Glomerular visceral epithelial cell (primary cell): ENCODE measurements at regions not wholly inside any gene's neighbourhood (a gene's known extent, or its start where the extent isn't known, plus 50 kb on each side); places are given as distances from the start of the nearest gene placed in this dataset.
"Not testable (repeated sequence)": the region's sequence is repeated elsewhere in the genome, so short reads cannot be mapped to it uniquely, and the experiment has no call there.

Source experiments
- DNase-seq: peaks from one replicate; pipeline ENCODE4 v3.0.0-alpha.2; 2016; ENCODE audit errors: extremely low spot score

DNA sequence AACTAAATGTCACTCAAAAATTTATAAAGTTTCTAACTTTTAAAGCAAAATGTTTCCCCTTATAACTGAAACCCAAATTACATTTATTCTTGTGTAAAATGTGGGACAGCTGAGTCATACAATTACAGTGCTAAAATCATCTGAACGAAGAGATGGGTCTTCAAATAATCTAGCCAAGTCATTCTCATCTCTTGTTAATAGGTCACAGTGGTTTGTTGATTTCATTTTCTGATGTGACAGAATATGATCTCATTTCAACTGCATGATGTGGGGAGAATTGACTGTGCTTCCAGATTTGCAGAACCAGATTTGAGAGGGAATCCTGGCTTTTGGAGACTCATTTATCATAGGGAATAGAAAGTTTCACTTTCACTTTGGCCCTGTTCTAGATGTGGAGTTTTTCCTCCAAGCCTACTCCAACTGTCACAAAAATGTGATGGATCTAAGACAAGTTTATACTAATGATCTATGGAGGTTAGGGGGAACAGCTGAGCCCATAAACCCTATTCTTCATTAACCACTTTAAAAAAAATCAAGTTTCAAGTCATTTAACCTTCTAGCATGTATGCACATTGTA lies 685.0 kb downstream of the PDCD6IP start:
- peak; percentile 6 for DNase-seq

DNA sequence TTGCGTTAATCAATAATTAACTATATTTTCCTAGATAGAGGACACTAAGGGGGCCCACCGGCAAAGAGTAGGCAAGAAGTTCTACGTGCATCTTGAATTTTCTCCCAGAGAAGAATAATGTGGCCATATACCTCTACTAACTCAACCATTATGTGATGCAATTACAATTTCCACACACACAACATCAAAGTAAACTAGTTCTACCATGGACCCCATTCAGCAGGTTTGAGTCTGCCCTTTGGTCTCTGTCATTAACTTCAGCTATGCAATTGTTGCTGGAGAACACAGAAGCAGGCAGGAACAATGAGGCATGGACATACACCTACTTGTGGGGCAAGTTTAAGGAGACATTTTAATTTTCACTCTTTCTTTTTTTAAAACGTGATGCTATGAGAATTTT lies 705.9 kb downstream of the PDCD6IP start:
- DNase-seq: no peak

DNA sequence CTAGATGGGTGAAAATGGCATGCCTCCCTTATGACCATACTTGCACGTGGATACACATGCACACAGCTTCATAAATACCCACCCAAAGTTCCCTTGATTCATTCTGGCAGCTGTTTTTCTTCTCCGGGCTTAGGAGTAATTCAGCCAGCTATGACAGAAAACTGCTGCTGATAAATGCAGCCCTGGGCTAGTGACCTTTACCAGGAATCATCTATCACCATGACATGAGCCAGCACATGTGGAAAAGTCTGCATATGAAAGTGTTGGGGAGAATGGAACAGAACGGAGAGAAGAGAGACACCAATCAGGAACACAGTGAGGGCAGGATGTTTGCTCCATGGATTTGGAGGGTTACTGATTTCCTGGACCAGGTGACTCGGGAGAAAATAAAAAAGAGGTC lies 706.3 kb downstream of the PDCD6IP start:
- DNase-seq: no peak

DNA sequence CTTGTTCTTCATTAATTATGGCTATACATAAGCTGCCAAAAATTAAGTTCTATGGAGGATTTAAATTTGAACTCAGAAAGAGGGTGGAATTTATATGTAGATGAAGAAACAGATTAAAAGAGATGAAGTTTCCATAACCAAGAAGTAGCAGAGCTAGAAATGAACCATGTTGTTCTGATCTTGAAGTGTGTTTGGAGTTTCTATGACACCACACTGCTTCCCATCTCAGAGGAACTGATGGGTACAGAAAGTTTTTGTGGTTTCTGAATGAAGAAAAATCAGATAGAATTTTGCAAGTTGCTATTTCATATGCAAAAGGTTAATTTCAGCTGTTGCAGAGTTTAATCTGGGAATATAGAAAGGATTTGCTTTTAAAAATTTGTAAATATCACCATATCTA lies 710.3 kb downstream of the PDCD6IP start:
- no peak for DNase-seq

DNA sequence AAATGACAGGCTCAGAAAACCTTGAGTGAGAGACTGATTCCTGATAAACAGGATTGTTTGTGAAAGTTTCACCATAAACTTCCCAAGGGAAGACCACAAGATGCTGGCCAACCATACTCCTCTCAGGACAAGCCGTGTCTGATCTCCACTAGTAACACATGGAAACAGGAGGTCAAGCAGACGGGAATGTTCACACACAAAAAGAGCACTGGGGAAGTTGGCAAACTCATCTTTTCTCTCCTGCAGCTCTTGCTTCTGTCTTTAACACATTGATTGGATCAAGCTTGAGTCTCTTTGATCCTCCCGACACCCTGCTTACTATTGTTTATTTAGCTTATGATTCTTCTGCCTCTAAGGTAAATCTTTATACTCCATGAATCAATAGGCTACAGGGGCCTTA lies 713.5 kb downstream of the PDCD6IP start:
- no peak for DNase-seq

DNA sequence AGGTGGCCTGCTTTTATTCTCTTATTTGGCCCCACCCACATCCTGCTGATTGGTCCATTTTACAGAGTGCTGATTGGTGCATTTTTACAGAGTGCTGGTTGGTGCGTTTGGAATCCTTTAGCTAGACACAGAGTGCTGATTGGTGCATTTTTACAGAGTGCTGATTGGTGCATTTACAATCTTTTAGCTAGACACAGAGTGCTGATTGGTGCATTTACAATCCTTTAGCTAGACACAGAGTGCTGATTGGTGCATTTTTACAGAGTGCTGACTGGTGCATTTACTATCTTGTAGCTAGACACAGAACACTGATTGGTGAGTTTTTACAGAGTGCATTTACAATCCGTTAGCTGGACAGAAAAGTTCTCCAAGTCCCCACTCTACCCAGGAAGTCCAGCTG lies 720.6 kb downstream of the PDCD6IP start:
- DNase-seq: not testable (repeated sequence)

DNA sequence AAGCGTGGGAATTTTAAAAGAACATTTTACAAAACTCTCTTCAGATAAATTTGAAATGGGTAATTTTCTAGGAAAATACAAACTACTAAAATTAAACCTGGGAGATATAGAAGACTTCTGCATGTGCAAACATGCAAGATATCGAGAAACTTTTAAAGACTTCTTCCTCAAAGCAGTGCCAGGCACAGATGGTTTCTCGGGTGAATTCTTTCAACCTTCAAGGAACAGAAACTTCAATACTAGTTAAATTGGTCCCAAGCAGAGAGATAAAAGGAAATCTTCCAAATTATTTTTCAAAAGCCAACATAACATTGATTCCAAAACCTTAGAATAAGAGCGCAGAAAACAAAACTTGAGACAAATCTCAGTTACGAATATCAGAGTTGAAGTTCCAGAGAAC lies 732.7 kb downstream of the PDCD6IP start:
- no peak for DNase-seq

DNA sequence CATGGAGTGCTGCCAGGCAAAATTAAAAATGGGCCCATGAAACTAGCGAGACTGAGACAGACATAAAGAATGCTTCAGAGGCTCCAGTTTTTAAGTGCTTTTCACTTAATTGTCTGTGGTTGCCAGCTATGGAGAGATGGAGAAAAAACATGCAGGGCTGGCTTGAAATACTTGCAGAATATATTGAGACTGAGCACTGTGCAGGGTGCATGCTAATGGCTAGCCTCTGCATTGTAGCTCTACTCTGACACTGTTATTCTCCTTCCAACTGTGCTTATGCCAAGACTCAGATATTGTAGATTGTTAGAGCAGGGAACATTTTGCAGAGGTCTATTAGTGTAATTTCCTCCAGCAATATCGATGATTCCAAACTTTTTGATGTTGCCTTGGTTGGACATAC lies 735.0 kb downstream of the PDCD6IP start:
- DNase-seq: no peak

DNA sequence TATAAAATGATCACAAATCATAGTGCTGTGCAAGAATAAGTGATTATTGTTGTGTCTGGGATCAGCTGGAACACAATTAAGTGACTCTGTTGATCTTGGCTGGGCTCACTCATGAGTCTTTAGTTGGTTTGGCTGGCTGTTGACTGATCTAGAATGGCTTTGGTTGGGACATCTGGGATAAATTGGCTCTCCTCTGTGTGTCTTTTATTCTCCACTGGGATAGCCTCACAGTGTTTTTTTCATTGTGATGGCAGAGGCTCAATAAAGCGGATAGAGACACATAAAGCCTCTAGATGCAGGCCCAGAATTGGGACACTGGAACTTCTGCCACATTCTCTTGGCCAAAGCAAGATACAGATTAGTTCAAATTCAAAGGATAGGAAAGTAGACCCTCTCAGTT lies 735.6 kb downstream of the PDCD6IP start:
- no peak for DNase-seq

DNA sequence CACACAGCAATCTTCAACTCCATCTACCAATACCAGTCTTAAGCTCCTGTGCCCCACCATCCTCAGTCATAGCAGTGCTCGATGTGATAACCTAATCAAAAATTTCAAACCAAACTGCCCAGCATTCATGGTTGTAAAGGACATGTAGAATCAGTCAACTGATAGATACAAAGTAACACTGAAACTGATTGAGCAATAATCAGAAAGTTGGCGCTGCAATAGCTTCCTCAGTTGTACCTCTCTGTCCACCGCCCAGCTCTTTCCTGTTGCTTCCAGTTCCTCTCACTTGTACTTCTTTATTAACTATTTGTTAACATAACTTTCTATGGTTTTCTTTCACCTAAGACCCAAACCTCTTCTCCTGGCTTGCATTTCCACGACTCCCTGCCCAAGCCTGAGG lies 745.7 kb downstream of the PDCD6IP start:
- DNase-seq: no peak

DNA sequence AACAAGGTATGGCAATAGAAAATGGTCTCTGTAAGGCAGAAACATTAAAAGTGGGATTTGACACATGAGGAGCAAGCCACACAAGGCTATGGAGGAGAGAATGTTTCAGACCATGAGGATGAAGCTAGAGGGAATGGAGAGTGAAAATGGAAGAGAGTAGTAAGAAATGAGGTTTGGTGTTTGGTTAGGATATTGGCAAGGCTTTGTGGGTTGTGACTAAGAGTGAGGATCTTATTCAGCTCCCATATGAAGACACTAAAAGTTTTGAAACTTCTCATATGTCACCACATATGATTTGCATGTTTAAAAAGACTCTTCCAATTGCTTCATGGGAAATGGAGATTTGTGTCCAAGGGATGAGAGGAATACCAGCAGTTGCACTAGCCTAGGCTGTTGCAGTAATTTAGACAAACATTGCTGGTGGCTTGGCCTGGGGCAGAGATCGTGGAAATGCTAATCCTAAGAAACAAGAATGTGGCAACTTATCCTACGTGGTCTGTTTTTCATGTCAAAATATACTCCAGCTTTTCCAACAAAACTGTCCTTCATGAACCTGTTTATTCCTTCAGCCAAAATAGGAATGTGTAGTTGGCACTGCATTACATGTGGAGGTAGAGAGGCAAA lies 749.0 kb downstream of the PDCD6IP start:
- no peak for DNase-seq

DNA sequence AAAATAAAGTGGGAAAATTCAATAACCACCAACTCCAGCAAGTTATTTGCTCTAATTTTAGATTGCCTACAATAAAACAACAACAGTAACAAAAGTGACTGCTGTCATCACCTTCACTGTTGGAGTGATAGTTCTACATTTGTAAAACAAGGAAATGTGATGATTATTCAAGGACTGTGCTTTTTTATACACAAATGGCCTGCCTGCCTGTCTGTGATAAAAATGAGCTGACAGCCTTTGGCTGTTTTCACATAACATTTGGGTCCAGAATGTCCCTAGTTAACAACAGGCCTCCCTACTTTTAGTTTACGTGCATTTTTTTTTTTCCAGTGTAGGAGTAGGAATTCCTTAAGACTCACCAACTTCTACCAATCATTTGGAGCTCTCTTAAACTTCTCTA lies 768.8 kb downstream of the PDCD6IP start:
- no peak for DNase-seq

DNA sequence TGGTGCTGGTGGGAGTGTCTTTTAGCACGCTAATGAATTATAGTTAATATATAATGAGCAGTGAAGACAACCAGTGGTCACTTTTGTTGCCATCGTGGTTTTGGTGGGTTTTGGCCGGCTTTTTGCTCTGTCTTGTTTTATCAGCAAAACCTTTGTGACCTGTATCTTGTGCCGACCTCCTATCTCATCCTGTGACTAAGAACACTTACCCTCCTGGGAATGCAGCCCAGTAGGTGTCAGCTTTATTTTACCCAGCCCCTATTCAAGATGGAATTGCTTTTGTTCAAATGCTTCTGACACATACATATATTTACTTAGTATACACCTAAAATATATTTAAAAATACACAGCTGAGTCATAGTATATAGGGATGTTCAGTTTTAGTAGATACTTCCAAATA lies 770.3 kb downstream of the PDCD6IP start:
- peak; percentile 0 for DNase-seq

DNA sequence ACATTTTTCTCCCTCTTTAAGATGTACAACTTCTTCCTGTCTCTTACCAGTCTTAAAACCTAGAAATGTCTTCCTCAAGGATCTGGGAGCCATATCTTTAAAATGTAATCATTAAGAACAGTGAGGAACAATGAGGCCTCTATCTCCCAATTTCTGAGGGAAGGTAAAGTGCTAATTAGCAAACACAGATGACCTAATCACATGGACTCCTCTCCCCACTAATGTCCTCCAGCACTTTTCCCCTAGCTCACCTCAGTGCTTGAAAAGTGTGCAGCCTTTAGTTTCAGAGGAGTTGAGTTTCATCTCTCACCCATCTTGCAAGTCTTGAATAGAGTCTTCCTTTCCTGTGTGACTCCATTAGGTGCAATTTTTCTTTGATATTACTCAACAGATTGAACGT lies 771.0 kb downstream of the PDCD6IP start:
- DNase-seq: no peak

DNA sequence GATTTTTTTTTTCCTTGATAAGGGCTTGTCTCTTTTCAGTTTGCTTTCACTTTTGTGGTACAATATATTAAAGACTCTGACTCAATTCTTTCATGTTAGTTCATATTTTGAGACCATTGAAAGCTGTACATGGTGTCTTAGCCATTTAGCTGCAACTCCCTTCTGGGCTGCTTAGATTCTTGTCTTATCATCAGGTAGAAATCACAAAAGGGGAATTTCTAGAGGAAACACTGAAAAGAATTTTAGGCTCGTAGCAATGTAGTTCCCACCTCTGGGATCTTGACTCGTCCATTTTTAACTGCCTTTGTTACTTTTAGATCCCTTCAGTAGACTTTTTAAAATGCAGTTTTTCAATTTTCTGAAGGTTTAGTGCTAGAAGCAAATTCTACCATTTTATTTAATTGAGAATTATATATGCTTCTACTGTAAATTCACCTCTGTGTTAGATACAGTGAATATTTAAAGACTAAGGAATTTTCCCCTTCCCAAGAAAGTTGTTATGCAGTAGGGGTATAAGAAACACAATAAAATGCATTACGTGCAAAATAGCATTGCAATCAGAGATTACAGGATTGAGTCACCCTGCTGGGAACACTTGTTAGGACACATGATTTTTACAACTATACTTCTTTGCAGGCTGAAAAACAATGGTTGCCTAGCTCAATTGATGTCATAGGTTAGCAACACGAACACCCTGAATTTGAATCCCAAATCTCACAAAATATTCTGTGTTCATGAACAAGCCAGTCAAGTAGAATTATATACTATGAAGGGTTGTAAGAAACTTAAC lies 772.7 kb downstream of the PDCD6IP start:
- DNase-seq: no peak

DNA sequence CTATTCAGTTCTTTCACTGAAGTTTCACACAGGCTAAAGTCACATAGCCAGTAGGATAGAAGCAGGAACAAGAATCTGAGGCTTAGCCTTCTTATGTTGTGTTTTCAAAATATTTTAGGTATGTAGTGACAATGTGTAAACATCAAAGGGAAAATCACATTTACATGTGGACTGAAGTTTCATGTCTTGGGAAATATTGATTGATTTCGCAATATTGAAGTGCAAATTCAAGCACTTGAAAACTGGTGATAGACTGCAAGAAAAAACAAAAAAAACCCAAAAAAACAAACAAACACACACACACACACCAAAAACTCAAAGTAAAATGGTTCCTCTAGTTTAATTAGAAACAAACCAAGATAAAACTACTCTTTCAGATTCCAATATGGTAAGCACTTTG lies 773.3 kb downstream of the PDCD6IP start:
- no peak for DNase-seq

DNA sequence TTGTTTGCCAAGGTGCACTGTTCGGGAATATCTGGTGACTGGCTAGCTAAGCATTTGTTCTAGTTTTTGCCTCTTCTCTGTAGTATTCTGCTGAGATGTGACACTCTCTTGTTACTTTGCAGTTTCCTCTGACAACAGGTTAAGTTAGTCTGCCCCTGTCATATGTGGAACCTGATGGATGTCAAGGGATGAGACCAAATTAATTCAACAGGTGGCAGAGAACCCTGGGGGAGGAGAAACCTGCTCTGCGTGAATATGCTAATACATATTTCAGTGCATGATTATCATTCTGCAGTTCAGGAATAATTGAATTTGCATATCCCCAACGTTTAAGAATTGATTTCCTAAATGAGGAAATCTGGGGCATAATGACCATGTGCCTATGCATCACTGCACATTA lies 777.3 kb downstream of the PDCD6IP start:
- no peak for DNase-seq

DNA sequence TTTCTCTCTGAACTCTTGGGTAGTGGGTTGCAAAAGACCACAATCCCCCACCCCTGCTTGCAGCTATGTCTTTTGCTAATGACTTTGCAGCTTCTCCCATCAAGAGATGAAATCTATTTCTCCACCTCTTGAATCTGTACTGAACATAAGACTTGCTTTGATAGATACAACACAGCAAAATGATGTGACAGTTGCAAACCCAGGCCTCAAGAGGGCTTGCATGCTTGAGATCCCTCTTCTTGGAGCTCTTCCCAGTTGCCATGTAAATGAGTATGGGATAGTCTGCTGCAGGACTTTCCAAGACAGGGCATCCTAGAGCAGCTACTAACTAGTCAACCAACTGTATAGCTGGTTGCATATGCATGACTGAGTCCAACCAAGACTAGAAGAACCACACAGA lies 783.6 kb downstream of the PDCD6IP start:
- DNase-seq: peak; percentile 1

DNA sequence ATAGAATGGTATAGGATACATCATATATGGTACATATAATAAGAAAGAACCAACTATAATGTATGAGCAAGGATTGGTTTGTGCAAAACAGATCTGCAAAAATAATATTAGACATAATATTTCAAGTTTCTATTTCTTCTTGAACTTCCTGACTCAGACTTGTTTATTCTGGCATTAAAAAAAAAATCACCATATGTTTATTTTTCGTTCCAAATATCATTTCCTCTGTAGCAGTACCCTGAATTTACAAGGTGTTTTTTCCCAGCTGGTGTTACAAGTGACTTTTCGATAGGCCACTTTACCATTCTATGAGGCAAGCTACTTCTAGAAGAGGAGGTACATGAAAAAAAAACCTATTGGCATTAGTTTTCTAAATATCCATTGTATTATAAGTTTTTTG lies 785.0 kb downstream of the PDCD6IP start:
- DNase-seq: no peak

DNA sequence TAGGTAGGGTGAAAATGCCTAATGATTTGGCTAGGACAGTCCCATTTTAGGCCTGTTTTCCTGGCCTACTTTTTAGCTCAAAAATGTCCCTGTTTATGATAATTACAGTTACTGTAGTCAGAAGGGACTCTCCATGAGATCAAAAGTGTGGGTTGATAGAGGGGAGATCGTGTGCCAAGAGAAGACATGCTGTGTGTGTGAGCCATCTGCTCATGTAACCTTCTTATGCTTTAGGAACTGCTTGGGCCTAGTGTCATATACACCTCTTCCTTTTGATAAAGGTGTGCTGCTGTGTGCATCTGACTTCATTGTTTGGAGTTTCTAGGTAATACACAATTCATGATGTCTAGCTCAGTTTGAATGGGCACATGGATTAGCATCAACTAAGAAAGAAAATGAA lies 786.5 kb downstream of the PDCD6IP start:
- DNase-seq: no peak

DNA sequence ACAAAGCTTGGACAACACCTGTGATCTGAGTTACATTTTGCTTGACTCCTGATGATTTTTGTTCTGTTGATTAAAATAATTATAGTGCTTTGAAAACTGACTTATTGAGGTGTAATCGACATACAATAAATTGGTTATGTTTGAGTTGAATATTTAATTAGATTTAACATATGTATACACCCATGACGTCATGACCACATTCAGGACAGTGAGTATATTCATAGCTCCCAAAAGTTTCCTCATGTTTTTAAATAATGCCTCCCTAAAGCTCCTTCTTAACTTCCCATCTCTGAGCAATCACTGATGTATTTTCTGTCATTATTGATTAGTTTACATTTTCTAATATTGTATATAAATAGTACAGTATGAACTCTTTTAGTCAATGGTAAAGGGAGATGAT lies 801.2 kb downstream of the PDCD6IP start:
- DNase-seq: no peak

DNA sequence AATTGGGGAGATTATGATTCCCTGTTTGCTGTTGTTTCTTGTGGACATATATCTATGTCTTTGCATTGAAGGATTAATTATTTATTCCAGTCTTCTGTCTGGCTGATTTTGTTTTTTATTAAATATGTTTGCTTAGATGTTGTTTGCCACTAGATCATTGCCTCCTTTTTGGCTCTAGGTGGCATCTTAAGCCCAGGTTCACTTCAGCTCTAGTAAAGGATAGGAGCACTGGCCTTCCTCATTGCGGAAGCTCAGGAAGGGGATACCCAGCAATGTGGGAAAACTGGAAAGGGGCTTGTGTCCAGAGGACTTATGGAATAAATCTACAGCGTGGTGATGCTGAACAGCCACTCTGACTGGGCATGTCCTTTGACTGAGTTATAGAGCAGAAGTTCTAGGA lies 821.6 kb downstream of the PDCD6IP start:
- DNase-seq: no peak

DNA sequence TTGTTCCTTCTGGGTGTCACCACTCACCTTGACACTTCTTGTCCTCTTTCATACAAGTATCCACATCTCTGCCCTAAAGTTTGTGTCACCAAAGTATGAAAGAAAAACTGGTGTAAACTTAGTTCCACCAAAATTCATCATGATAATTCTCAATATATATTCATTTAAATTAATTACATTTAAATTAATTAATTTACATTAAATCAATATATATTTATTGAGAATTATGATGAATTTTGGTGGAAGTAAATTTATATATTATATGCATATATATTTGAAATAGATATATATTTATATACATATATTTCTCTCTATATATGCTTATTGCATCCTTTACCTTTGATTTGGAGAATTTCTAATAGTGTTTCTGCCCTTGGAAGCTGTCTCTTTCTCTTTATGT lies 828.3 kb downstream of the PDCD6IP start:
- no peak for DNase-seq
